ENCODE measurements at regions not wholly inside any gene's neighbourhood (a gene's known extent, or its start where the extent isn't known, plus 50 kb on each side); places are given as distances from the start of the nearest gene placed in this dataset.

DNA sequence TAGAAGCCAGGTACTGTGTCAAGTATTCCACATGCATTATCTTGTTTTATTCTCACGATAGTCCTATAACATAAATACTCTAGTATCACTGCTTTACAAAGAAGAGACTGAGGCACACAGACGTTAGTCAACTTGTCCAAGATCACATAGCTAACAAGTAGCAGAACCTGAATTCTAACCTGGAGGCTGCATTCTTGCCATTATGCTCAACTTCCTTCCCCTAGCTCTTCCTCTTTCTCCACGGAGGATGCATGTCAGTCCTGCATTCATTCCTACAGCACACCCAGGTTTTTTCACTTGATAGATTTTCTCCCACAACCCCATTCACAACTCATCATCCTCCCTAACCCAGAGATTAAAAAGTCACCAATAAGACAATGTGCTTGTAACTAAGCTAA lies 388.5 kb upstream of the NFE2L3 start:
- no peak for DNase-seq (ENCODE audit: low read depth in 2 of 2, low spot score in 1 of 2)

DNA sequence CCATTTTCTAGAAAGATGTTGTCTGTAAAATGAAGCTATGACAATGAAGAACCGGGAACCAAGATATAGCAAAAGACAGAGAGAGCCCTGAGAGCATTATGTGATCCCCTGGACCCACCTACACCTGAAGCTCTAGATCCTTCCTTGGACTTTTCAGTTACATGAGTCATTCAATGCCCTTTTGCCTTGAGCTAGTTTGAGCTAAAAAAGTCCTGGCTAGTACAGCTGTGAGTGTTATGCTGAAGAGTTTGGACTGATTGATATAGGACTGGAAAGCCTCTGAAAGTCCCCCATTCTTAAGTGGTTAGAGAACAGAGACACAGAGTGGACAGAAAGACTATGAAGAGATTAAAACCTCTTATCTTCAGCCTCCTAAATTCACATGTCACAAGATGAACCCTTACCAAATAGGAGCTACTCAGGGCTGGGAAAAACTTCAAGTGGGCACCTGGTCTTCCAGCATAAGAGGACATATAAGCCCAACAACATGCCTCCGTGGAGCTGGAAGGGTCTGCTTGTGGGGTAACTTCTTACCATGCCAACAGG lies 386.8 kb upstream of the NFE2L3 start:
- DNase-seq (ENCODE audit: low read depth in 2 of 2, low spot score in 1 of 2) = no peak

DNA sequence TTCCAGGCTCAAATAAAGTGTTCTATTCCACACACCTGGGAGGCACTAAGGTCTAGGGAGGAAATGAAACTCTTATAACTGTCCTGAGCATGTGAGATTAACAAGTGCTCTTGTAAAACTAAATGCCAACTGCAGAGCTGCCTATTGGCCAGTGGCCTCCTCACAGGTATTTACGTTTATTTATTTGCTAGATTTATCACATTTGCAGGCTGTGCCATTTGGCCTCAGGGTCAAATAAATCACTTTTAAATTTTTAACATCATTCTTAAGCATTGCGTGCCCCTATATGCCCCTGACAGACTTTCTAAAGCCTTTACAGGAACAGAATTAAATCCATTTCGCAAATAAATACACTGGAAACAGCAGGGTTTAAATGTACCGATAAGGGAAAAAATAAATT lies 381.8 kb upstream of the NFE2L3 start:
- DNase-seq (ENCODE audit: low read depth in 2 of 2, low spot score in 1 of 2) = no peak

DNA sequence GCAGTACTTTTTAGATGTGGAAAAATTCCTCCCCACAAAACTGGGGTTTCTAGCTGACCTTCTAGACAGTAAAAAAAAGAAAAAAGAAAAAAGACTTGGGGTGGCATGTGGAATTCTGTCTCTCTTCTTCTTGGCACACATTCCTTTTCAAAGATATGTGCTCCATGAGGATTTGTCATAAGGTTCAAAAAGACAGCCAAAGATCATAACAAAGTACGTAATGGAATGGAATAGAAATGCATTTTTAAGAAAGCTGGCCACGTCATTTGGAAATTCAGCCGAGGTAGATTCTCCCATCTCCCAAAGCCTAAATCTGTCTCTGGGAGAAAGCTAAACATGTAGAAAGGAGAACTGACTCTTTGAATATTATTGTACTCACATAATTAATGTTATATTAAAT lies 381.3 kb upstream of the NFE2L3 start:
- DNase-seq (ENCODE audit: low read depth in 2 of 2, low spot score in 1 of 2) = no peak

DNA sequence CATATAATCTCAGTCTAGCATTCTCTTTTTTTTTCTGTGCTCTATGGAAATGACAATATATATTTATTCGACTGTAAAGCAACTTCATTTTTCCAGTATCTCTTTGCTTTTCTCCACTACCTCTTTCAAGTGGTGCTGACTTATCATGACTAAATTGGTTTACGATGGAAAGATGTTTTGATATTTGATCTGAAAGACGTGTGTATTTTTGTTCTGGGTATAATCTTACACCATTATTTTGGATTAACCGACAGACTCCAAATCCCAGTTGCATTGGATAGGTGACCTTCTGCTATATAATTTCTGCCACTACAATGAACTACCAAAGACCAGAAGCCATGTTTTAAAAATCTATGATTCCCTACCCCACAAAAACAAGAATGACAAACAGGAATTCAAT lies 380.5 kb upstream of the NFE2L3 start:
- DNase-seq (ENCODE audit: low read depth in 2 of 2, low spot score in 1 of 2) = no peak

DNA sequence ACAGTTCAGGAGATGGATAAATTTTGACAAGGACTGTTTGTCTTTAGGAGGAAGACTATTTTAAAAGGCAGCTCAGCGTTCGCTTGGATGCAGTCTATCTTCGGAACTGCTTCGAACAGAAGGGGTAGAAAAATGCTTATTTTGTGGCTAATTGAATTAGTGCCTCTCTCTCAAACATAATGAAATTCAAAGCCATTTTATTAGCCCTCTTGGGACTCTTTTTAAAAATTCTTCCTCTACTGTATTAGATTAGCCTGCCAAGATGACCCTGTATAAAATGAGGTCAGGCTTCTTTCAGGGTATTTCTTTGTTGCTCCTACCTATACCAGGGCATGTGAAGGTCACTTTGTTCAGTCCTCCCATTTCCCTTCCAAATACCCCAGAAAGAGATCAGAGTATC lies 379.2 kb upstream of the NFE2L3 start:
- DNase-seq (ENCODE audit: low read depth in 2 of 2, low spot score in 1 of 2) = no peak

DNA sequence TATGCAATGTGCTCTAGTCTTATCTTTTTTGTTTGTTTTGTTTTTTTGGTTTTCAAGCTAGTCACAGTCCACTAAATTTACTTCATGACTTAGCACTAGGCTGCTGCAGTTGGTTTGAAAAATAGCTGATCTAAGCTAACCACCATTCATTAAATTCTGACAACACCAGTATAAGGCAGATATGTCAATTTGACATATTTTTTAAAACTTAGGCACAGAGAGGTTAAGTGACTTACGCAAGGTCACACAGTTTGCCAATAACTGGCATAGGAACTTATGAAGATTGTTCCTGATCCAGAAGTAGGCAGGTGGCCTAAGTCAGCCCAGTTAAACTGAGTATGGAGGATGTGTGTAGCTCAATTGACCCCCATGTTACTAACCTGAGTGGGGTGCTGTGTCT lies 377.3 kb upstream of the NFE2L3 start:
- no peak for DNase-seq (ENCODE audit: low read depth in 2 of 2, low spot score in 1 of 2)

DNA sequence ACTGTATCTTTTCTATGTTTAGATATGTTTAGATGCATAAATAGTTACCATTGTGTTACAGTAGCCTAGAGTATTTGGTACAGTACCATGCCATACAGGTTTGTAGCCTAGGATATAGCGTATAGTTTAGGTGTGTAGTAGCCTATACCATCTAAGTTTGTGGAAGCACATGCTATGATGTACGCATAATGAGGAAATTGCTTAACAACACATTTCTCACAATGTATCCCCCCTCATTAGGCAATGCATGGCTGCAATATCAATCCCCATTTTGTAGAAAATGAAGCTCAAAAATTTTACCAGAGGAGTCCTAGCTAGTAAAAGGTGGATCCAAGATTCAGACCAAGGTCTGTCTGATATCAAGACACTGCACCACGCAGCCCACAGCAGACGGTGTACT lies 376.4 kb upstream of the NFE2L3 start:
- DNase-seq (ENCODE audit: low read depth in 2 of 2, low spot score in 1 of 2) = no peak

DNA sequence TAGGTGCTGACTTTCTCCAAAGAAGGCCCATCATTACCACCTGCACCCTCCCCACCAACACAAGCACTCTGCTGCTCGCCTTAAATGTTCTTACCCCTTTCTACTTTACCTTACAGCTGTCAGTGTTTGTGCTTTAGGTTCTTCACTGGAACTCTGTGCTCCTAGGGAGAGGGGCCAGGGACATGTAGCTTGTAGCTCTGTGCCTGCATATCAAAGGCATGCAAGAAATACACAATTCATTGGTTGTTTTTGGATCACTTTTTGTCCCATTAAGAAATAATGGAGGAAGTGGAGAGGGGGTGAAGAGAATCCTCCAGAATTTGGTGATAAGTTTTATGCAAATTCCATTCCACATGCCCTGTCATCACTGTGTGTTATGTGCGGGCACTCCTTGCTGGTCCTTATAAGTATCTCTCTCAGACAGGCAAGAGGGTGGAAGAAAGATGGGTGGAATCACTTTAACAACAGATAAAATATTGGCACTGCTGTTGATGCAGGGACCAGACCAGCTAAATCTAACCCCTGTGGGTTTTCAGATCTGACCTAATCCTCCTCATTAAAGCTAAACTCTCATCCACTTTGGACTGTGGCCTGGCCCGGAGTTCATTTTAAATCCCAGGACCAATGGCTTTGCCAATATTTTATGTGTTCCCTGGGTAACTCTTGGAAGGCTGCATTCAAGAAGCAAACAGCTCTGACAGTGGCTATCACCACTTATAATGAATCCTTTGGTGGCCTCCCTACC lies 375.8 kb upstream of the NFE2L3 start:
- DNase-seq (ENCODE audit: low read depth in 2 of 2, low spot score in 1 of 2) = no peak

DNA sequence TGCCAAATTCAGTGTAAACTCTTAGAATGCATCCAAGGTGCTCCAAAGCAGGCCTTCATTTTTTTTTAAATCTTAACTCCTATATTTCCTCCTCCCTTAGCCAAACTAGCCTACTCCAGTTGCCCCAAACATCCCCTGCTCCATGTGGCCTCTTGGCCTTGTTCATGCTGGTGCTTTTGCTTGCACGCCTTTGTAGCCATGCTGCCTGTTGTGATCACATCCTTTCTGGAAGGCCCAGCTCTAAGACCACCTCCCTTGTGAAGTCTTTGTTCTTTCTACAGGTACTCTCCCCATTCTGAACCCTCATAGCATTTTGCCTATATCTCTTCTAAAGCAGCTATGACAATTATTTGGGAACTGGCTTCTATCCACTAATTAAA lies 375.3 kb upstream of the NFE2L3 start:
- DNase-seq (ENCODE audit: low read depth in 2 of 2, low spot score in 1 of 2) = no peak

DNA sequence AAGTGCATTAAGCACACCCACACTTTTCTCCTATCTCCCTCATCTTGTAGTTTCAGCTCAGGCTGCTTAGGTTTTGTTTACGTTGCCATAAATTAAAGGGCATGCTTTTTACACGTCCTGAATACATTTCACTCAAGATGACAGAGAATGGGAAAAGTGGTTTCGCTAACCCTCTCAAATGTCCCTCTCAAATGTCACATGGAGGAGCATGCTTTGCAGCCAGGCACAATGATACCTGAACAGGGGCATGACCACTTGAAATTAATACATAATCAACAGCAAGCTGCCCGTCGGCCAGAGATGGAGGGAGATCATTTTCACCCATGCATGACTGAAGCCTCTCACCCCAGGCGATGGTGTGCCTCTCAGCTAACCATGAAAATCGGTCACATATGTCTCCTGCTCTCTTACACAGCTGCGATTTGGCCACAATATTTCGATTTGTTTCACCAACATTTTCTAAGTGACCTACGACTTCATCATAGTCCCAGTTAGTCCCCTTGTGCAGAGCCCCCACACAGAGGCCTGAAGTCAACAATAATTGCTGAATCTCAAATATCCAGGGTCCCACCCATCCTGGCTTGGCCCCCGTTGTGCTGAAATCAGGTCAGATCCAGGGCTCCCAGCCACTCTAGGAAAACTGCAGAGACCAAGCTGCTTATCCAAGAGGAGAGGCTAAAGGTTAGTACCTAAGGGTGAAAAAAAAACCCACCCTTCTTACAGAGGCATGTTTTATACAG lies 373.9 kb upstream of the NFE2L3 start:
- no peak for DNase-seq (ENCODE audit: low read depth in 2 of 2, low spot score in 1 of 2)

DNA sequence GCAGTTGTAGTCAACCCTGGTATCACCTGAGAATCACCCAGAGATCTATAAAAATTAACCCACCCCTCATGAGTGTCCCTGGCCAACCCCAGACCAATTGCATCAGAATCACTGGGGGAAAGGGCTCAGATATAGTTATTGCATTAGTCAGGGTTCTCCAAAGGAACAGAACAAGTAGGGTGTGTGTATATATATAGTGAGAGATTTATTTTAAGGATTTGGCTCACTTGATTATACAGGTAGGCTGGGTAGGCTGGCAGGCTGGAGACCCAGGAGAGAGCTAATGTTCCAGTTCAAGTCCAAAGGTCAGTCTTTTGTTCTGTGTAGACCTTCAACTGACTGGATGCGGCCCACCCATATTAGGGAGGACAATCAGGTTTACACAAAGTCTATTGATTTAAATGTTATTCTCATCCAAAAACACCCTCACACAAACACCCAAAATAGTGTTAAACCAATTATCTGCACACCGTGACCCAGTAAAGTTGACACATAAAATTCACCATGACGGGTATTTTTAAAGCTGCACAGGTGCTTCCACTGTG lies 372.9 kb upstream of the NFE2L3 start:
- DNase-seq (ENCODE audit: low read depth in 2 of 2, low spot score in 1 of 2) = no peak

DNA sequence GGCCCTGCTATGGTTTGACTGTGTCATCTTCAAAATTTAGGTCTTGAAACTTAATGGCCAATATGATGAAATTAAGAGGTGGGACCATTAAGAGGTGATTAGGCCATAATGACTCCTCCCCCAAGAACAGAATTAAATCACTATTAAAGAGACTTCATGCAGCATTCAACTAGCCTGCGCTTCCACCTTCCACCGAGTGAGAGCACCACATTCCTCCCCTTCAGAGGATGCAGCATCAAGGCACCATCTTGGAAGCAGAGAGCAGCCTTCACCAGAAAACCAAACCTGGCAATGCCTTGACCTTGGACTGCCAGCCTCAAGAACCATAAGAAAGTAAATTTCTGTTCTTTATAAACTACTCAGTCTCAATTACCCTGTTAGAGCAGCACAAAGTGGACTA lies 371.1 kb upstream of the NFE2L3 start:
- DNase-seq (ENCODE audit: low read depth in 2 of 2, low spot score in 1 of 2) = no peak

DNA sequence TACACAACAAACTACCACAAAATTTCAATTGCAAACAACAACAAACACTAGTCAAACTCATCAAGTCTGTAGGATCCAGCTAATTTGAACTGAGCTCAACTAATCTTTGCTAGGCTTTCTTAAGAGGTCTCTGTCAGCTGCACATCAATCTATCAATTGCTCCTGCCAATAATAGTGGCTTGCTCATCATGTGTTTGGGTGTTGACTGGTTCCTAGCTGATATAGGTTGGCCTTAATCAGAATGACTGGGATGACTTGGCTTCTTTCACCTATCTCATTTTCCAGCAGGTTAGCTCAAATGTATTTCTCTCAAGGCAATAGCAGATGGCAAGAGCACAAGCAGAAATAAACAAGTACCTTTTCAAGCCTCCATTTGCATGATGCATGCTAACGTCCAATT lies 370.3 kb upstream of the NFE2L3 start:
- DNase-seq (ENCODE audit: low read depth in 2 of 2, low spot score in 1 of 2) = no peak

DNA sequence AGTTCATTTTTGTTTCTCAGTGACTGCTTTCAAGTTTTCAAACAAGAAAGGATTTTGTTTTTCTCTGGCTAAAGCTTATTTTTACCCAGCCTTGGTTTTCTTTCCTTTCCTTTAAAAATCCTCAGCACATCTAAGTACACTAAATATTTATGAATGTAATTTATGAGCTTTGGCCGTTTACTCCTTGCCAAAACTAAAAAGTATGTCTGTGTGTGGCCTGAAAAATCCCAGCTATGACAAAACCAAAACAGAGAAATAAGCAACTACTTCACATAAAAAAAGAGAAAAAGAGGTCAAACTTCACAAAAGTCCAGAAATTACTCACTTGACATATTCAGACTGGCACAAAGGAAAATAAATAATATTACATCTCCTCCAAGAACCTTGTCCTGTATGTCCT lies 365.1 kb upstream of the NFE2L3 start:
- no peak for DNase-seq (ENCODE audit: low read depth in 2 of 2, low spot score in 1 of 2)

DNA sequence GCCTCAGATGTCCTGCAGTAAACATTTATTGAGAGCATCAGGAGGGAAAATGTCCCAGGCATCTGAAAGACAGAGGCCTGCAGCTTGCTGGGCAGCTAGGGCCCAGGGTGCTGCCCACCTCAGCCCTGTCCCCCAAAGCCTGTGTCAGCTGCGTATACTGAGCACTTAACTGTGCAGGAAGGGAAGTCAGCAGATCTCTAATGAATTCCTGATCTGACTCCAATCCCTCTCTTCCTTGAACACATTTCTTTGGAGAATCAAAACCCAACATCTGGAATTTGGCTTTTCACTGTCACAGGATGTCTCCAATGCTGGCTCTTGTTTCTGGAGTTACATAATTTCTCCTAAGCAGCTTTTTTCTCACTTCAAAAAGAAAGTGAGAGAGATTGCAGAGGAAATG lies 364.7 kb upstream of the NFE2L3 start:
- DNase-seq (ENCODE audit: low read depth in 2 of 2, low spot score in 1 of 2) = no peak

DNA sequence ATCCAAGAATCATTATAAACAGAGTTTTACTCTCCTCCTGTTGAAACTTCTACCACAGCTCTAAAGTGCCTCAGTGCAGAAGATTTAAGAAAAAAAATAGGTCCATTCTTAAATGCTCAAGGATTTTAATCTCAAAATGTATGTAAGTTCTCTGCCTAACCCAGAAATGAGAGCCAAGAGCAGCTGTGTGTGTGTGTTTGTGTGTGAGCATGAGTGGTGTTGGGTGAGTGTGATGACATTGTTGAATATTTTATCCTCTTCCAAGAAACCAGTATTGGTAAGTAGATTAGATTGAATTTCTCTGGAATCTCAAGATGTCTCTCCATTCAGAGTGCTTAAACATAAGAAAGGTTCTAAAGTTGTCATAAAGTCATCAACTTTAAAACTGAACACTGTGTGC lies 363.6 kb upstream of the NFE2L3 start:
- no peak for DNase-seq (ENCODE audit: low read depth in 2 of 2, low spot score in 1 of 2)

DNA sequence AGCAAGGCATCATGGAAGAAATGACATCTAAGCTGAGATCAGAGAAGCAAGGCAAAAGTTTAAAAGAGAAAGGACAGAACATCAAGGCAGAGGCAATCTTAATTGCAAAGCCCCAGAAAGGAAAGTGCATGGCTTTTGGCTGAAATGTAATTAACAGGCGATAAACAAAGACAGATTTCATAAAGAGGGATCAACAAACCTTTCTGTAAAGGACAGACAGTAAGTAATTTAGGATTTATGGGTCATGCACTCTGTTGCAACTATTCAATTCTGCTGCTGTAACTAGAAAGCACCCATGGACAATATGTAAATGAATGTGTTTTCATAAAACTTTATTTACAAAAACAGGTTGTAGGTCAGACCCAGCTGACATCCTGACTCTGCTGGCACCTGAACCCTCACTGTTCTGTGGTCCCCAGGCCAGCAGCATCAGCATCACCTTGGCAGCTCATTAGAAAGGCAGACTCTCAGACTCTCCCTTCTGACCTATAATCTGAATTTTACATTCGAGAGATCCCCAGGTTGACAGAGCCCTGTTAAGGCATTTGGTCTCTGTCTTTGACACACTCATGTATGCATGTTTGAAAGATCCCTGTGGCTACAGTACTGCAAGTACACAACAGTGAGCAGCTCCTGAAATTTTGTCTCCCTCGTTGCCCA lies 362.9 kb upstream of the NFE2L3 start:
- no peak for DNase-seq (ENCODE audit: low read depth in 2 of 2, low spot score in 1 of 2)

DNA sequence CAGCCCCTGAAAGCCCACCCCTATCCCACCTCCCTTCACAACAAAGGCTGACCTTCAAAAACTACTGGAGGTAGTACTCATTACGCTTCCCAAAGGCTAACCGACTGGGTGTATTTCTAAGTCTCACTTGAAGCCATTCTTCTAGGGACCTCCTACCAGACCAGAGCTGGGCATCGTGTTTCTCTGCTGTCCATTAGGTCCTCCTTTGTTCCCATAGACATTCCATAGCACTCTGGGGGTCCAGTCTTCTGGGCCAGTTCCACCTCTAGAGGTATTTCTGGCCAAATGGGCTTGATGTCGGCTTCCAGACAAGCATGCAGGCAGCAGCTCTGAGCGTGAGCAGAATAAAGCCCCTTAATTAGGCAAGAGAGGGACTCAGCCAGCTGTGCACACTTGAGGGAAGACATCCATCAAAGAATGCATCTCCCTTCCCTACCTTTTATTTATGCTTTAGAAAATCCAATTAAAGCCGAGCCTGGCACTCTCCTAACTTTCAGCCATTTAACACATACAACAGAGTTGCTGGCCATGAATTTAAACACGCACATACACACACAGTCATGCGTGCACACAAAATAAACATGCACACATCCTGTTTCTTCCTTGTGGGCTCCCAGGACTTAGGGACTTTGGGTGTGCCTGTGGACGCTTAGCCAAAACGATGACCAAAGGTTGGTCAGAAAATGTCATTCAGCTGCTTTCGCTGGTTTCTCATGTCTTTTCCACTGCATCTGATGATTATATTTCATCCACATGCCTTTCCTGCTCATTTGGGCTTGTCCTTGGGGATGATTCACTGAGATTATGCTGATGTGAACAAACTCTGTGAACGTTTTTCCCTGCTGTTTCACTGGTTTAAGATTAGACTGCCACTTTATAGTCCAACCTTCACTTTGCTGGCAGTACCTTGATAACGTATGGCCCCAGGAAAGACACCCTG lies 362.0 kb upstream of the NFE2L3 start:
- no peak for DNase-seq (ENCODE audit: low read depth in 2 of 2, low spot score in 1 of 2)

DNA sequence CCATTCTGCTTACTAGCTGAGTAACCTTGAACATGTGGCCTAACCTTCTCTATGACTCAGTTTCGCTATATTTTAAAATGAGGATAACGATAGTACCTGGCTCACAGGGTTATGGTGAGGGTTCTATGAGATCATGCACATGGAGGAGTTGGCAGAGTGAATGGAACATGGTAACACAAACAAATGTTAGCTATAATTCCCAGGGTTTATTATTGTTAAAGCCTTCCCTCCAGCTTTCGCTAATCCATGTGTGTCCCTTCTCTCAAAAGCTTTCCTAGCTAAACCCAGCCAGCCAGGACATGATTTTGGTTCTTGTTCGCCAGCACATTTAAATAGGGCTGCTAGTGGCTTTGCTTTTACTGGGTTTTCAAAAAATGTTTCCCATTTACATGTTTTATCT lies 361.0 kb upstream of the NFE2L3 start:
- DNase-seq (ENCODE audit: low read depth in 2 of 2, low spot score in 1 of 2) = no peak

DNA sequence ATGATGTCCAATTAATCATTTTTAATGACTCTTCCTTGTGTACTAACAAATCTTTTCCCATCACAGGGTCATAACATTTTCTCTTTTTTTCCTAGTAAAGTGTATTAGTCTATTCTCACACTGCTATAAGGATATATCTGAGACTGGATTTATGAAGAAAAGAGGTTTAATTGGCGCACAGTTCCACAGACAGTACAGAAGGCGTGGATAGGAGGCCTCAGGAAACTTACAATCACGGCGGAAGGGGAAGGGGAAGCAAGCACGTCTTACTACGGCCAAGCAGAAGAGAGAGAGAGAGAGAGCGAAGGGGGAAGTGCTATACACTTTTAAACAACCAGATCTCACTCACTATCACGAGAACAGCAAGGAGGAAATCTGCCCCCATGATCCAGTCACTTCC lies 359.4 kb upstream of the NFE2L3 start:
- DNase-seq (ENCODE audit: low read depth in 2 of 2, low spot score in 1 of 2) = no peak
